OCI-LY1 (cell line): ENCODE measurements at regions not wholly inside any gene's neighbourhood (a gene's known extent, or its start where the extent isn't known, plus 50 kb on each side); places are given as distances from the start of the nearest gene placed in this dataset.

Source experiments
- H2AFZ ChIP-seq: fragments of 200-600 bp; sonication (generic), shearing (Covaris generic); 2 replicates; pipeline ENCODE4 v1.6.0; 2014; ENCODE audit warnings: antibody characterized with exemption, mild to moderate bottlenecking, low read length
- H3F3A ChIP-seq: fragments of 200-600 bp; sonication (generic), shearing (Covaris generic); 2 replicates; pipeline ENCODE4 v1.6.0; 2014; ENCODE audit warnings: mild to moderate bottlenecking, antibody characterized with exemption, low read length, moderate library complexity; ENCODE audit not compliant: insufficient read depth
- H3K27ac ChIP-seq: fragments of 200-600 bp; sonication (generic); 2 replicates; pipeline ENCODE4 v1.5.1; 2014; ENCODE audit warnings: low read length, mixed run types, mild to moderate bottlenecking, low read depth; ENCODE audit not compliant: poor library complexity, severe bottlenecking
- H3K27me3 ChIP-seq: fragments of 200-600 bp; sonication (generic); 2 replicates; pipeline ENCODE4 v1.6.0; 2014; ENCODE audit warnings: antibody characterized with exemption, mild to moderate bottlenecking, low read length, moderate library complexity; ENCODE audit not compliant: insufficient read depth
- H3K36me3 ChIP-seq: fragments of 200-600 bp; sonication (generic); 2 replicates; pipeline ENCODE4 v1.6.1; 2014; ENCODE audit warnings: mild to moderate bottlenecking, antibody characterized with exemption, low read length, moderate library complexity, mixed read lengths; ENCODE audit not compliant: insufficient read depth
- H3K4me1 ChIP-seq: fragments of 200-600 bp; sonication (generic); 2 replicates; pipeline ENCODE4 v1.5.1; 2014; ENCODE audit warnings: mild to moderate bottlenecking, low read length, moderate library complexity; ENCODE audit not compliant: insufficient read depth, severe bottlenecking
- H3K4me2 ChIP-seq: fragments of 200-600 bp; sonication (generic), shearing (Covaris generic); 2 replicates; pipeline ENCODE4 v1.6.1; 2014; ENCODE audit warnings: low read length
- H3K4me3 ChIP-seq: fragments of 200-600 bp; sonication (generic); 2 replicates; pipeline ENCODE4 v1.5.1; 2014; ENCODE audit warnings: low read length, low read depth, mild to moderate bottlenecking, mixed read lengths; ENCODE audit not compliant: poor library complexity, severe bottlenecking
- H3K79me2 ChIP-seq: fragments of 200-600 bp; shearing (Covaris generic); 2 replicates; pipeline ENCODE4 v1.6.1; 2016; ENCODE audit warnings: mixed run types, low read length, mixed read lengths; ENCODE audit not compliant: insufficient read depth
- H3K9ac ChIP-seq: fragments of 200-600 bp; sonication (generic), shearing (Covaris generic); 2 replicates; pipeline ENCODE4 v1.6.1; 2014; ENCODE audit warnings: mild to moderate bottlenecking, low read length, mixed read lengths
- H3K9me2 ChIP-seq: fragments of 200-600 bp; sonication (generic), shearing (Covaris generic); 2 replicates; pipeline ENCODE4 v1.6.1; 2014; ENCODE audit warnings: low read depth, mild to moderate bottlenecking, low read length, mixed read lengths
- H3K9me3 ChIP-seq: fragments of 200-600 bp; shearing (Covaris generic); 2 replicates; pipeline ENCODE4 v1.6.1; 2014; ENCODE audit warnings: low read length, mixed read lengths
- H4K20me1 ChIP-seq: fragments of 200-600 bp; sonication (generic), shearing (Covaris generic); 2 replicates; pipeline ENCODE4 v1.6.0; 2016; ENCODE audit warnings: mild to moderate bottlenecking, low read length; ENCODE audit not compliant: insufficient read depth
- CTCF ChIP-seq: fragments of 200-600 bp; sonication (generic), shearing (Covaris generic); IDR thresholded peaks from 2 replicates; pipeline ENCODE4 v1.5.1; 2017; ENCODE audit warnings: mild to moderate bottlenecking, antibody characterized with exemption, low read length, moderate library complexity, mixed read lengths
- EZH2 ChIP-seq: fragments of 200-600 bp; sonication (generic), shearing (Covaris generic); IDR thresholded peaks from 2 replicates; pipeline ENCODE4 v1.8.0; 2017; ENCODE audit warnings: borderline replicate concordance, mixed run types, mild to moderate bottlenecking, antibody characterized with exemption, low read length, moderate library complexity, mixed read lengths

GRCh38 chr10:123306290-123306689, 152.1 kb downstream of the BUB3 start:
- H3K79me2 ChIP-seq, result no peaks in the 10 kb centered on the region
- no peaks in the 10 kb centered on the region for H4K20me1 ChIP-seq
- H3K4me3 ChIP-seq, result no peak overlapping the region
- no peak overlapping the region for H3K27ac ChIP-seq
- TF ChIP-seq CTCF (no peak), EZH2 (no peak)
- H3F3A ChIP-seq, result no peaks in the 10 kb centered on the region
- no peaks in the 10 kb centered on the region for H3K9me2 ChIP-seq
- no peak overlapping the region for H2AFZ ChIP-seq
- H3K36me3 ChIP-seq, result no peaks in the 10 kb centered on the region
- H3K4me1 ChIP-seq, result no peaks in the 10 kb centered on the region
- H3K27me3 ChIP-seq, result no peaks in the 10 kb centered on the region
- H3K9ac ChIP-seq, result no peak overlapping the region
- no peak overlapping the region for H3K4me2 ChIP-seq
- H3K9me3 ChIP-seq, result no peaks in the 10 kb centered on the region

- no peaks in the 10 kb centered on the region for H3F3A ChIP-seq
- no peak overlapping the region for H3K4me3 ChIP-seq
- TF ChIP-seq EZH2, result no peak
- TF ChIP-seq CTCF, result no peak
- H2AFZ ChIP-seq, result no peak overlapping the region
- no peaks in the 10 kb centered on the region for H3K79me2 ChIP-seq
- H3K27ac ChIP-seq, result no peak overlapping the region
- H3K4me2 ChIP-seq, result no peak overlapping the region
- H3K27me3 ChIP-seq, result no peaks in the 10 kb centered on the region
- H3K9me2 ChIP-seq, result no peaks in the 10 kb centered on the region
- no peaks in the 10 kb centered on the region for H3K9me3 ChIP-seq
- H4K20me1 ChIP-seq, result no peaks in the 10 kb centered on the region
- H3K4me1 ChIP-seq, result no peaks in the 10 kb centered on the region
- no peak overlapping the region for H3K9ac ChIP-seq
- no peaks in the 10 kb centered on the region for H3K36me3 ChIP-seq
Observed at GRCh38 chr10:123309731-123310130, 155.5 kb downstream of the BUB3 start.

GRCh38 chr10:123316776-123317175, 162.6 kb downstream of the BUB3 start:
- Histone ChIP-seq H3F3A (no peaks in the 10 kb centered on the region), H3K27me3 (no peaks in the 10 kb centered on the region; the same call in 1 of the 2 replicates), H2AFZ (no peak overlapping the region), H3K36me3 (no peaks in the 10 kb centered on the region), H4K20me1 (no peaks in the 10 kb centered on the region), H3K9ac (no peak overlapping the region), H3K4me1 (no peaks in the 10 kb centered on the region), H3K9me2 (no peaks in the 10 kb centered on the region), H3K79me2 (no peaks in the 10 kb centered on the region), H3K27ac (no peak overlapping the region), H3K4me2 (no peak overlapping the region), H3K4me3 (no peak overlapping the region), H3K9me3 (no peaks in the 10 kb centered on the region)
- no peak for TF ChIP-seq EZH2
- TF ChIP-seq CTCF, result no peak
